Right renal cortex interstitium (tissue), 3 donors: ENCODE measurements at regions not wholly inside any gene's neighbourhood (a gene's known extent, or its start where the extent isn't known, plus 50 kb on each side); places are given as distances from the start of the nearest gene placed in this dataset.

Source experiments
- DNase-seq, 3 donors: peaks; one replicate each; pipeline ENCODE4 v3.0.0-alpha.2; 2013; ENCODE audit warnings: low read depth in 3 of 3, low spot score in 2 of 3

GRCh38 chr20:63117151-63117550 lies 98.8 kb downstream of the YTHDF1 start:
- DNase-seq: no peak

GRCh38 chr20:63116412-63117106 lies 99.4 kb downstream of the YTHDF1 start:
- DNase-seq: peak in 2 of 3 donors; percentile 17 to 44

DNA sequence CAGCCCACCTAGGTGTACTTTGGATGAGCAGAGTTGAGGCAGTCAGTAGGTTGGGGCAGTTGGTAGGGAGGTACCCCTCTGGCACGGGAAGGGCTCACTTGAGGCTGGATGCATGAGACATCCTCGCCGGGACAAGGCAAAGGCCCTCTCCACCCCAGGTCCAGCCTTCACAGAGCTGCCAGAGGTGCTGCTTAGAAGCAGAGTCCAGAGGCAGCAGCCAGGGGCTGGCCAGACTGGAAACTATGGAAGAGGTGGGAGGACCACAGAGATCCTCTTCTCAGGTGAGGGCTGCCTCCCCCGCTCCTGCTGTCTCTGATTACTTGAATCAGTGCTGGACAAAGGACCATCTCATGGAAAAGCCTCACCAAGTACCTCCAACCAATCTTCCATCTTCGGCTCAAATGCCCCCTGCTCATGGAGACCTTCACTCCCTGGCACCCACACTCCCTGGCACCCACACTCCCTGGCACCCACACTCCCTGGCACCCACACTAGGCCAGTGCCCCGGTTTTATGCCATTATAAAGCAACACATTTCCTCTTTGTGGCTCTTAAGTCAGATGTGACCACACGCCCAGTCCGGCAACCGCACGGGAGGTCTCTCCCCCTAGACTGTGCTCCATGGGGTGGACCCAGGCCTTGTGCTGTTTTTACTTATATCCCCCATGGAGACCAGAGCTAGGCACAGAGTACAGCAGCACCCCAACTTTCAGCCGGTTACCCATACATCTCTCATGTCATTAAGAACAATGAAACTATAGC lies 100.1 kb downstream of the YTHDF1 start:
- DNase-seq: no peak

- DNase-seq: no peak
Observed at GRCh38 chr20:63114693-63115311, 101.1 kb downstream of the YTHDF1 start.

DNA sequence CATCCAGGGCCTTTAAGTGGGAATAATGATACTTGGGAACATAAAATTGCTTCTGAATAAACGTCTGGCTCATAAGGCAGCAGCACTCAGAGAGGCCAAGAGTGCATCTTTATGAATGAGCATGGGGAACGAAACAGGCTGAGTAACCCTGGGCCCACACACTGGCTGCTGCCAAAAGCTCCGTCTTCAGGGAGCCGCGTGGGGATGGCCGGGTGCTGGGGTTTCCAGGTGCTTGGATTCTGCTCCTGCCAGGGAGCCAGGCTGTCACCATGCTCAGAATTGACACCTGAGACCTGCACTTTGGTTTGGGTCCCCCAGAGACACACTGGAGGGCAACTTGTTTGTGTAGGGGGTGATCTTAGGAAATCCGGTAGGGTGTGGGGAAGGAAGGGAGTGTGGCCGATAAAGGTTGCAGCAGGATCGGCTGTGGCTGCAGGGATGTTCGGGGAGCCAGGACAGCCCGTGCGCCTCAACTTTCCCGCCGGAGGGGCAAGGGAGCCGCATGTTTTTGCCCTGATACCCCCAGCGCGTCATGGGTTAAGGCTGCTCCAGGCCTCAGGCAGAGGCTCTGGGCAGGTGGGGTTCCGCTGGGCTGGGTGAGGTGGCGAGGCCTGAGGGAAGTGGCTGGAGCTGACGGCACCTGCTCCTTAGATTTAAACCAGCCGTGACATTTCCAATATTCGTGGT lies 101.8 kb downstream of the YTHDF1 start:
- no peak for DNase-seq

GRCh38 chr20:63112491-63113219 lies 103.3 kb downstream of the YTHDF1 start:
- no peak for DNase-seq

- DNase-seq: no peak
Observed at GRCh38 chr20:63108247-63108646, 101.5 kb upstream of the BHLHE23 start.

GRCh38 chr20:63107449-63108200 lies 100.9 kb upstream of the BHLHE23 start:
- no peak for DNase-seq

- DNase-seq: no peak
Observed at GRCh38 chr20:63106765-63107448, 100.1 kb upstream of the BHLHE23 start.

- DNase-seq: no peak
Observed at GRCh38 chr20:63106108-63106764, 99.5 kb upstream of the BHLHE23 start.

DNA sequence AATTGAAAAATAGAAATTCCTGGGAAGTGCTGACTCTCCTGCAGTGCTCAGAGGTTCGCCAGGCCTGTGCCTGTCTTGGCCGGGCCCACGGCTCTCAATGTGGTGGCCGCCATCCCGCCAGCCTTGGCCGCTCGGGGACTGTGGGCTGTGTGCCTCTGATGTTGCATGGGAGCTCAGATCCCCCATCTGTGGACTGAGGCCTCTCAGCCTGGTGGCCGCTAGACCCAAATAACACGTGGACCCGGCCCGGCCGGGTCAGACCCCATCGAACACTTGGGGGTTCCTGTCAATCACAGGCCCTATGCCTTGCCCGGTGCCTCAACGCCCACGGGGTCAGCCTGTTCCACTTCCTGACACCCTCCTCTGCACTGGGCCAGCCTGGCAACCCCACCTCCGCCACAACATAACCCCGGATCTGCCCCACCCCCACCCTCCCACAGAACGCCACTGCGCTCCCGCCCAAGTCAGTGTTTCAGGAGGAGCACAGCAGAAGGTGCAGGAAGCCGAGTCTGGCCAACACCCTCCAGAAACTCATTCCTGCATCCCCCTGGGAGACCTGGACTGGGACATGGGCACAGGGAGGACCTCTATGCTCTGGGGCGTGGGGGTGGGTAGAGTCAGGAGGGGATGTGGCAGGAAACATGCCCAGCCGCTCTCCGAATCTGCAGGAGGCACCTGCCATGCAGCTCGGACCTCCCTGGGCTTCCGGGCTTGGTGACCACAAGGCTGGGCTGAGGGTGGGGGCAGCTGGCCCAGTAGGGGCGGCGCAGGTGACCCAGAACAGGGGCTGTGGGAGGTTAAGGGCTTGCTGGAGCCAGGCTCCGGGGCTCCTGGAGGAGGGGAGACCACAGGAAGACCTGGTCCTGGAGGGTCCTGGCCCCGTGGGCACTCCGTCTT lies 98.7 kb upstream of the BHLHE23 start:
- DNase-seq: no peak

DNA sequence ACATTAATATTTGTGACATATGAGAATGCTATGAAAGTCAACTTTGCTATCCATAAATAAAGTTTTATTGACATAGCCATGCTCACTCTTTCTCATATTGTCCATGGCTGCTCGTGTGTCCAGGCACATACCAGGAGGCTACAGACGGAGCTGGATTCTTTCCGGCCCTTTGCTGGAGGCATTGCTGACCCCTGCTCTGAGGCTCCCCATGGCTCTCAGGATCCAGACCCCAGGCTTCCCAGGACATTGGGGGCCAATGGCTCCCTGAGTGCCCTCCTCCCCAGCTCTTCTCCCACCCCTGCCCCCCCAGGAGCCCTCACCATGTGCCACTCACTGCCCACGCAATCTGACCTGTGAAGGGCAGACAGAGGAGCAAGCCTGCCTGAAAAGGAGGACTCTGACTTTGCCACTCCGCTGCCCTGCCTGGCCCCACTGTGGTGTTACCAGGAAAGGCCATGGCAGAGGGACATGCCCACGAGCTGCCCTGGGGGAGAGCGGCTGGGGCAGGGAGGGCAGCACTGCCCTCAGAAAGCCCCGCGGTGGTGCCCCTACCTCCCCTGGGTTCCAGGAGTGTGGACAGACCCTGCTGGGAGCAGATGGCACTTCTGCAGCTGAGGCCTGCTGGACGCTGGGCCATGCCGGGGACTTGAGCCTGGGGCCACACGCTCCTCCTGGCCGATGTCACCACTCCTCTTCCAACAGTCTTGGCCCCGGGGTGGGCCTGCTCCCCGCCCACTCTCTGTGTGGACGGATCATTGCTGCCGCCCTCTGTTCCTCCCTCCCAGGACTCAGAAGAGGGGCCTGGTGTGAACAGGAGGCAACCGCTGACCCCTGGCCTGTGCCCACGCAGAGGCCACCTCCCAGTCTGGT lies 97.8 kb upstream of the BHLHE23 start:
- no peak for DNase-seq

- no peak for DNase-seq
Observed at GRCh38 chr20:63103402-63104311, 96.9 kb upstream of the BHLHE23 start.

DNA sequence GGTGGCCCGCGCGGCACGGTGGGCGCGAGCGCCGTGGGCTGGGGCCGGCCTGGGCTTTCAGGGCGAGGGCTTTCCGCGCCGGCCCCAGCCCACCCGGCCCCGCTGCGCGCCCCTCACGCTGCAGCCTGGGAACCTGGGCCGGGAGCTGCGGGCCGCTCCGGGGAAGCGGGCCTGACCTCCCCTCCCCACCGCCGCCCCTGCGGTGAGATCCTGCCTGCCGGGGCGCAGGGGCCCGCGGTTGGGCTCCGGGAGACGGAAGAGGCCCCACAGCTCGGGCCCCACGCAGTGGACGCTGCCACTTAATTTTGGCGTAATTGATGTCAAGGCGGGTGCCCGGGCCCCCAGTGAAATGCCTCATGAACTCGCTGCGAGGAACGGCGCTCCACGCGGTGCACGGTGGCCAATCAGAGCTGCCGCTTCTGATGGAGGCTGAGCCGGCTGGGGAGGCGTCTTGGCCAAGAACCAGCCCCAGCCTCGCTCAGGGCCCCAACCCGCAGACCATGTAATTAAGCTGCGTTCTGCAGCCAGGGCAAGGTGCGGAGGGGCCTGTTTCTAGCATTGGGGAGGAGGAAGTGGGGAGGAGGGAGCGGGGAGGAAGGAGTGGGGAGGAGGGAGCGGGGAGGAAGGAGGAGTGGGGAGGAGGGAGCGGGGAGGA lies 96.1 kb upstream of the BHLHE23 start:
- DNase-seq: no peak
